ENCODE measurements at regions not wholly inside any gene's neighbourhood (a gene's known extent, or its start where the extent isn't known, plus 50 kb on each side); places are given as distances from the start of the nearest gene placed in this dataset.

DNA sequence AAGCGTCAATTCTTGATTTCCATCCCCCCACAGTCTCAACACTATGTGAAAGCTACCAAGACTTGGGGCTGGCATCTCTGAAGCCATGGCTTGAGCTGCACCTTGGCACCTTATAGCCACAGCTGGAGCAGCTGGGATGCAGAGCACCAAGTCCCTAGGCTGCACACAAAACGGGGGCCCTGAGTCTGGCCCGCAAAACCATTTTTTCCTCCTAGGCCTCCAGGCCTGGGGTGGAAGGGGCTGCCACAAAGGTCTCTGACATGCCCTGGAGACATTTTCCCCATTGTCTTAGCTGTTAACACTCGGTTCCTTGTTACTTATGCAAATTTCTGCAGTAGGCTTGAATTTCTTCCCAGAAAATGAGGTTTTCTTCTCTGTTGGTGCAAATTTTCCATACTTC, 89.8 kb upstream of the GNAI1 start:
- WGBS, 2 donors, result 90 to 94% methylated on average over 4 of the region's 4 CpGs

DNA sequence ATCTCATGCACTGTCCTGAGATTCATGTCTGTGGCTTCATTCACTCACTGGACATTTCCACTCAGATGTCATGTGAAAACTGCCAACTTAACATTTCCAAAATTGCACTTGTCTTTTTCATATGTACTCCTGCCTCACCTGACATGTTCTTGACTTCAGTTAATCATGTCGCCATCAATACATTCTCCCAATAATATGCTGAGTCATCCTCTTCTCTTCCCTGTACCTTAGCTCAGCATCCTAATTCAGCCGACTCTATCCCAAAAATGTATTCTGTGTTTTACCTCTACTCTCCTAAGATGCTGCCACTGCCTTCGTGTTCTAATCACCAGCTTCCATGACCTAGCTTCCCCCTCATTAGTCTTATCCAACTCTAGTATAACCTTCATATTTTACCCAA, 93.9 kb upstream of the GNAI1 start:
- no peaks in the 10 kb centered on the region for H3K36me3 ChIP-seq
- no peaks in the 10 kb centered on the region for H3K4me1 ChIP-seq
- H3K9me3 ChIP-seq, result peaks cover 0 to 8% (median 0%) of the 10 kb centered on the region in 11 donors
- peaks cover 0 to 4% (median 0%) of the 10 kb centered on the region in 7 donors for H3K27me3 ChIP-seq
- DNase-seq (no peak), ATAC-seq (no peak)
- intact Hi-C loops (cut with DNase I), result no loop called here
- TF ChIP-seq, protein P1, sequence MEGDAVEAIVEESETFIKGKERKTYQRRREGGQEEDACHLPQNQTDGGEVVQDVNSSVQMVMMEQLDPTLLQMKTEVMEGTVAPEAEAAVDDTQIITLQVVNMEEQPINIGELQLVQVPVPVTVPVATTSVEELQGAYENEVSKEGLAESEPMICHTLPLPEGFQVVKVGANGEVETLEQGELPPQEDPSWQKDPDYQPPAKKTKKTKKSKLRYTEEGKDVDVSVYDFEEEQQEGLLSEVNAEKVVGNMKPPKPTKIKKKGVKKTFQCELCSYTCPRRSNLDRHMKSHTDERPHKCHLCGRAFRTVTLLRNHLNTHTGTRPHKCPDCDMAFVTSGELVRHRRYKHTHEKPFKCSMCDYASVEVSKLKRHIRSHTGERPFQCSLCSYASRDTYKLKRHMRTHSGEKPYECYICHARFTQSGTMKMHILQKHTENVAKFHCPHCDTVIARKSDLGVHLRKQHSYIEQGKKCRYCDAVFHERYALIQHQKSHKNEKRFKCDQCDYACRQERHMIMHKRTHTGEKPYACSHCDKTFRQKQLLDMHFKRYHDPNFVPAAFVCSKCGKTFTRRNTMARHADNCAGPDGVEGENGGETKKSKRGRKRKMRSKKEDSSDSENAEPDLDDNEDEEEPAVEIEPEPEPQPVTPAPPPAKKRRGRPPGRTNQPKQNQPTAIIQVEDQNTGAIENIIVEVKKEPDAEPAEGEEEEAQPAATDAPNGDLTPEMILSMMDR (IDR thresholded peaks at IDR 0.05), result no peak
- H3K4me3 ChIP-seq, result no peak overlapping the region
- no peak overlapping the region for H3K27ac ChIP-seq
- WGBS, 2 donors, result 66 to 90% methylated on average over 3 of the region's 3 CpGs

More for the DNA sequence above, 89.8 kb upstream of the GNAI1 start:
- H3K4me1 ChIP-seq, result no peaks in the 10 kb centered on the region
- DNase-seq (no peak), ATAC-seq (no peak)
- TF ChIP-seq, protein P1 (IDR thresholded peaks at IDR 0.05), result no peak
- H3K4me3 ChIP-seq, result no peak overlapping the region
- no peak overlapping the region for H3K27ac ChIP-seq
- no peaks in the 10 kb centered on the region for H3K36me3 ChIP-seq
- peaks cover 0 to 8% (median 0%) of the 10 kb centered on the region in 11 donors for H3K9me3 ChIP-seq
- intact Hi-C loops (cut with DNase I), result no loop called here
- H3K27me3 ChIP-seq, result peaks cover 0 to 4% (median 0%) of the 10 kb centered on the region in 7 donors

DNA sequence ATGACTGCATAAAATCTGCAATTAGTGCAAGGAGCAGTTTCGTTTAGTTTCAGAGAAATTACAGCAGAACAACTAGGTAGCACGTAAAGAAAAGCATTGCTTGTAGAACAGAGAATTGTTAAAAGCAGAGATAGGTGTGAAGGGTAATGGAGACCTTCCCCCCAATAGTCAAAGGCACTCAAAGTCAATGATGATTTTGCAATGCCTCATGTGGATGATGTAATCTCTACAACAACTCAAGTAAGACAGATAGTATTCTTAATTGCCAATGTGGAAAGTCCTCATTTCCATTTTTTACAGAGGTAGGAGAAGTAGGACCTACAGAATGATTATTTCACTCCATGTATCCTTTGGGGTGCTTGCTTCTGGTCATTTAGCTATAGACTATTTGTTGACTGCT, 94.3 kb upstream of the GNAI1 start:
- no peak for ATAC-seq

DNA sequence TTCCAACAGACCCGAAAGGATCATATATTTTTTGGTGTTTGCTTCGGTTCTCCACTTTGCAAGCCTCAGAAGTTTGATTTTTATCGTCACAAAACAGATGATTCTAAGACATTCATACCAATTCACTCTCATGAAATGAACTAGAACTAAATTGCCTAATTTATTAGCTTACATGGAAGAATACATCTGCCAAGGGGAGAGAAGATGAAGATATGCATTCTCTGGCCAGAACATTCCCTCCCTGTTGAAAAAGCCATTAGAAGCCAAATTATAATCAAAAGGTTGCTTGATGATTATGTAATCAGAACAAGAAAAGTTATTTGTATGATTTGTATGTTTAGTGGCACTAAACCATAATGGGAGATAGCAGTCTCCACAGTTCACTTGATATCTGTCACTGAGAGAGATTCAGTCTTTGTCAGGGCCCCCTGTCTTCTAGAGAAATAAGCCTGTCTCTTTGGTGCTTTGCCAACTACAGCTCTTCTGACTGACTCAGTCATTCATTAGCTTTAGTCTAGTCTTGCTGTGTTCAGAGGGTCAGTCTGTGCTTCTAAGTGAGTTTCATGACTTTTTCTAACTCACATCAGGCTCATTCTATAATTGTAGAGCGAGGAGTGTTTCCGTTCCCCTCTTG, 95.3 kb upstream of the GNAI1 start:
- Histone ChIP-seq H3K27ac (no peak overlapping the region), H3K4me3 (no peak overlapping the region), H3K27me3 (peaks cover 0 to 3% (median 0%) of the 10 kb centered on the region in 7 donors), H3K4me1 (no peaks in the 10 kb centered on the region), H3K9me3 (peaks cover 0 to 4% (median 0%) of the 10 kb centered on the region in 11 donors), H3K36me3 (no peaks in the 10 kb centered on the region)
- ATAC-seq, result no peak
- 78 to 81% methylated on average over 5 of the region's 5 CpGs for WGBS, 2 donors
- intact Hi-C loops (cut with DNase I), result no loop called here
- DNase-seq, result no peak
- TF ChIP-seq, protein P1 (IDR thresholded peaks at IDR 0.05), result no peak

More for the DNA sequence above, 94.3 kb upstream of the GNAI1 start:
- Histone ChIP-seq H3K4me3 (no peak overlapping the region), H3K36me3 (no peaks in the 10 kb centered on the region), H3K4me1 (no peaks in the 10 kb centered on the region), H3K27me3 (peaks cover 0 to 4% (median 0%) of the 10 kb centered on the region in 7 donors), H3K9me3 (peaks cover 0 to 8% (median 0%) of the 10 kb centered on the region in 11 donors), H3K27ac (no peak overlapping the region)
- DNase-seq, result no peak
- intact Hi-C loops (cut with DNase I), result no loop called here
- TF ChIP-seq, protein P1 (IDR thresholded peaks at IDR 0.05), result no peak
- 84 to 86% methylated on average over 2 of the region's 2 CpGs for WGBS, 2 donors
